IPS DF 4.7 (cell line): ENCODE measurements at regions not wholly inside any gene's neighbourhood (a gene's known extent, or its start where the extent isn't known, plus 50 kb on each side); places are given as distances from the start of the nearest gene placed in this dataset.
"Not testable (repeated sequence)": the region's sequence is repeated elsewhere in the genome, so short reads cannot be mapped to it uniquely, and the experiment has no call there.

Source experiments
- DNase-seq: peaks from one replicate; pipeline ENCODE4 v3.0.0-alpha.2; 2013; ENCODE audit warnings: low spot score; ENCODE audit errors: extremely low read depth

DNA sequence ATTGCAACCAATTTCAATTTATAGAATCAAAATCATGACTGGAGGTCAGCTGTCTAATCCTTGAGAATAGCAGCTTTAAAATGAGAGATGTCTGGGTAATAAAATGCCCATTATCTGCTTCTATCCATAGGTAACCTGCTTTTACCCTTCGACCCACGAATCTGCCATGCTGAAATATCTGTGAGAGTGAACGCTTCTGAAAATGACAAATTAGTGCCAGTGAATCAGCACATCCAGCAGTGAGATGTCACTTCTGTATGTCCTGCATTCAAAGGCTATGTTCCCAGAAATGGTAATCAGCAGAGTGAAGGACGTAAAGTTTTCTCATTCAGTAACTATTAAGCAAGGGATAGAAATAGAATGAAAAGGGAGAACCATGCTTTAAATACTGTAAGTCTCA lies 532.4 kb upstream of the ITGA1 start:
- DNase-seq: no peak

DNA sequence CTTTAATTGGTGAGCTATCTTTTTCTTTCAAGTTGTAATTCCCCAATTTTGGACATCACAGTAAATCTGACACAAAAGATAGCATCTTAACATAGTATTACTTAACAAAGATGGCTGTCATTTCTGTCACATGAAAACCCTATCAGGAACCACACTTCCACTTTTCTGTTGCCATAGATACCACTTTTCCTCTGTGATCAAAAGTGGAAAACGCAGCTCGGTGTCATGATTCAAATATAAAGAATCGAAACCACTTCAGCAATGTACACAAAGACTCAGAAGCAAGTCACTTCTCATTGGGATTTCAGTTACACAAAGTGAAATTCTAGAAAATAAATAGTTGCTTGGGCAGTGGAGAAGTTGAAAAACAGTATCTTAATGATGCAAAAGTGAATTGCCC lies 524.9 kb upstream of the ITGA1 start:
- no peak for DNase-seq

DNA sequence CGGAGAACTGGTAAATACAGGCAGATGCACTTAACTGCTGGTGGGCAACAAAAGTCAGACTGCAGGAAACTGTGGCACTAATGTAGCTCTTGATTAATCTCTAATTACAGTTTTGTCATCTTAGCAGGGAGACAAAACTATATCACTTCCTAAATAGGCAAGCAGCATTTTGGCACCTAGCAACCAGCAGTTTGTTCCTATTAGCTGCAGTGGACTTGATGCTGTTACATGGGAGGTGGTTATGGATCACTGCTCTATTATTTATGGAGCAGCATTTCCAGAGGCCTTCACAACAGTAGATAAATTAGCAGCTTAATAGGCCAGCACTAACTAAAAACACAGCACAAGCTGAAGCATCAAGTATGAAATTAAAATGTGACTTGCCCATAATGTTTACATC lies 518.3 kb upstream of the ITGA1 start:
- no peak for DNase-seq

- no peak for DNase-seq
Measured at GRCh38 chr5:52269859-52270258, 517.9 kb upstream of the ITGA1 start.

- no peak for DNase-seq
Measured at GRCh38 chr5:52275639-52276038, 512.1 kb upstream of the ITGA1 start.

- DNase-seq: no peak
Measured at GRCh38 chr5:52277101-52277500, 510.6 kb upstream of the ITGA1 start.

DNA sequence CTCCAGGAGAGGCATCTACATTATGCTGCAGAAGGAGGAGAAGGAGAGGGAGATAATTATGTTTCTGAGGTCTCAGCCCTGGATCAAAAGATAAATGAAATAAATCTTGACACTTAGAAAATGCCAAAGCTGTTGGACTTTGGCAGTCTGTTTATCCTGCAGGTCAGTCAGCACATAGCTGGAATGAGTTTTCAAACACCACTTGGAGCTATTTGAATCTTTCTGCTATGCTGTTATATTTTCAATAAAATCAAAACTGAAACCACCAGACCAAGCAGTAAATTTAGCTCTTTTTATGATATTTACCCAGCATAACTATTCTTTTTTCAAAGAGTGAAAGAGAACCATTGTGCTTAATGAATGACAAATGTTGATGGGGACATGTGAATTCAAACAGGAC lies 505.1 kb upstream of the ITGA1 start:
- no peak for DNase-seq

- no peak for DNase-seq
Measured at GRCh38 chr5:52283221-52283620, 504.5 kb upstream of the ITGA1 start.

DNA sequence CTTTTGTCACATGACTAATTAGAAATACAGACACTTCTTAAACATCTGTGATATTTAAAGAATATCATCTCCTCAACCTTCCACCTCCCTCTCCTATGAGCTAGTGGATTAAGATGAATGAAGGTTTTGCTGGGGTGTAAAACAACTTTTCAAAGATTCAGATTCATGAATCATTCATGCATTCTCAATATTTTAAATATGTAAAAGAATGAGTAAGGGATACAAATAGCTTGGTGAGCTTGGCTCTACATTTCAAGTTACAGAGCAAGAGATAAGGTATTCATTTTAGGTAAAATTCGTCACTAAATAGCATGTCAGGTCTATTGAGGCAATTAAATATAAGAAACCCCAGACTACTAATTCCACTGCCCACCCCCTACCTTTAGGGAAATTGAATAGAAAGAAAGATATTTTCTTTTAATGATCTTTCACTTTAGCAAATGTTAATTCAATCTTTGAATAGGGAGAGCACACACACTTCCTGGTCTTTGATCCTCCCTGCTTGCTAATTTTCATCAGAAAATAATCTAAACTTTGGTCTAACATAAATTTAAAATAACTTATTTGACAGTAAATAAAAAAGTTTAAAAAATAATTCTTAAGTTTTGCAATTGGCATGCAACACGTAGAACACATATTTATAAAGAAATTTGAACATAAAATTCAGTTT lies 486.9 kb upstream of the ITGA1 start:
- DNase-seq: no peak

DNA sequence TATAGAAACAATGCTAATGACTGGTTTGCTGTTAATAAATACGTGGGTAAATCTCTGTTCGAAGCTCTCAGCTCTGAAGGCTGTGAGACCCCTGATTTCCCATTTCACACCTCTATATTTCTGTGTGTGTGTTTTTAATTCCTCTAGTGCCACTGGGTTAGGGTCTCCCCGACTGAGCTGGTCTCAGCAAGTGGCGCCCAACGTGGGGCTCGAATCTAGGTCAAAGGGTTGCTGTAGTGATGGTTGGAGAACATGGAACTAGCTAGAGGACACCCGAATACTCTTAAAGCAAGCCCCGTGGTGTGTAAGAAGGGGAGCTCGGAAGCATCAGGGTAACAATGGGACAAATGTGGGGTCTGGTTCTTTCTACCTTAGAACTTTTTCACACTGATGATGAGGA lies 482.9 kb upstream of the ITGA1 start:
- not testable (repeated sequence) for DNase-seq

DNA sequence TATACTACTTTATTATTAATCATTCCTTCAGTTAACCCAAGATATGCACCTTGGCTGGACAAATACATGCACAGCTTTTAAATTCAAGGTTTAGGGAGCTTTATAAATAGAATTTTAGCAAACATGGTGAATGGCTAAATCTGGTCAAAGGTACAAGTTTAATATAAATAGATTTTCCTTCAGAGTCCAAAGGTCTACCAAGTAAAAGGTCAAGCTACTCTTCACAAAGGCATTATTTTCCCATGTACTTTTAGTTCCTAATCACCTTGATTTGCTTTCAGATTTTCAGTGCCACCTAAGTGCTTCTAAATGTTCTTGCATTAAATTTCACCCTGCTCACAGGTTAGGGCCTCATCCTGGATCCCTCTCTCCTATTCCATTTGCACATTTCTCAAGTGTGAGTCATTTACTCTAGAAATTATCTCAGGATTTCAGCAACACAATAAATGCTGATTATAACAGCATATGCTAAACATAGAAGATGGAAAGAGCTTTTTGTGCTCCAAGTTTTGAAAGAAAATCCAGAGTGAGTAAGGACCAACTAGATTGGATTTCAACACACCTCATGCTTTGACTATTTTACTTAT lies 459.4 kb upstream of the ITGA1 start:
- no peak for DNase-seq

DNA sequence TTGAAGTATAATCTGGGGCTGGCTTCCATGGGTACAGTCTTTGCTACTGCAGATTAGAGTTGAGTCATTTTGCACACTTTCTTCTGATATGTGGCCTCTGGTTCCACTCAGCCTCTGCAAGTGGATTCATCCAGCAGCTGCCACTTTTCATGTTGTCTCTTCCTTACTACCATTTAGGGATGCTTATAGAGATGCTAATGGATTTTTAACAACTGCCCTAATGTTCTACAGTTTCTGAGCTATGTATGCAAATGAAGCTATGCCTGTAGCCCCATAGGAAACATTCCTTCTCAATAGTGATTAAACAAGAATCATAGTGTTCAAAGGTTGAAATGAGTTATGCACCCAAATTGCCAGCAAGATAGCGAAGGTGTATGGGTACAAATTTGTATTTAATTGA lies 456.0 kb upstream of the ITGA1 start:
- no peak for DNase-seq

GRCh38 chr5:52334367-52334766 lies 453.3 kb upstream of the ITGA1 start:
- no peak for DNase-seq

- no peak for DNase-seq
Measured at GRCh38 chr5:52339285-52339684, 448.4 kb upstream of the ITGA1 start.

- DNase-seq: no peak
Measured at GRCh38 chr5:52342361-52342760, 445.4 kb upstream of the ITGA1 start.

- no peak for DNase-seq
Measured at GRCh38 chr5:52356311-52356918, 431.3 kb upstream of the ITGA1 start.

DNA sequence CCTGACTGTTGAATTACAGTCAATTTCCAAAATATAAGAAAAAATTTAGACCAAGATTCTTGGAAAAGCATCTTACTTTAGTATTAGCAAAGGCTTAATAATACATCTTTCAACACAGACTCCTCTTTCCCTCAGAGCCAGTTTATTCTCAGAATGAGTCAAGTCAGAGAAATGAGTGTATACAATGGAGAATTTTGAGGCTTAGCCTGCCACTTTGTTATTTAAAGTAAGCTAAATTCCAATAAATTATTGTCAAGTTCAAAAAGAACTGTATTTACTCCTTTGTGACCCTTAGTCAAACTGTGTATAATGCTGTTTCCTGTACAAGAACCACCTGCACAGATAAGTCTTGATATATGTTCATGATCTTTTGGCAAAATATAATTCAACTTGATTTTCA lies 428.5 kb upstream of the ITGA1 start:
- DNase-seq: no peak

DNA sequence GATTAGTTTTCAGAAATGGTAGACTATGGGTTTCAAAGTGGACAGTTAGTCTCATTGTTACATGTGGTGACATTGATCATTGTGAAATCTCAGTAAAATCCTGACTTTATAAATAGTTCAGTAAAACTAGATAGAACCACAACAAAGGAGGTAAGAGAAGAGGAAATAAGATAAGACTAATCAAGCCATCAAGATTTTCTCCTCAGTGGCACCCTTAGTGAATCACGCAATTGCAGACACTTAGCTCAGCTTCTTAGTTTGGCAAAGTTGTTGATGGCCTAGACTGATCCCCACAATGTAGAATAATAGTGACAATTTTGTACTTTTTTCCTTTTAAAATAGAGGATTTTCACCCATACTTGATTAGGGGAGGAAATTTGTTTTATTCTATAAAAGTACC lies 426.7 kb upstream of the ITGA1 start:
- no peak for DNase-seq

- DNase-seq: no peak
Measured at GRCh38 chr5:52374286-52374685, 413.4 kb upstream of the ITGA1 start.

DNA sequence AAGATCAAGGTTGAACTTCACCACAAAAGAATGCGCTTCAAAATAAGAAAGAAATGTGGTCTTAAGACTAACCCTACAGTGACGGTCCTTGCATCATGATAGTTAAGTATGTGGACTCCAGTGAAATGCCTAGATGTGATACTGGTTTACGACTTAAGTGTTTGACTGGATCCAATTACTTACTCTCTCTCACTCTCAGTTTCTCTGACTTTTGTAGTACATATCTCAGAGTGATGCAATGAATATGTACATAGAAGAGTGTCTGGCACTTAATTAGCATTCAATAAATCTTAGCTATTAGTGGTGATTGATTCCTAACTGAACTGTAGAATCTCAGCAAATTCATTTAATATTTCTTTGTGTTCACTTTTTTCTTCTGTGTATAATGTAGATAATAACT lies 411.7 kb upstream of the ITGA1 start:
- DNase-seq: no peak

DNA sequence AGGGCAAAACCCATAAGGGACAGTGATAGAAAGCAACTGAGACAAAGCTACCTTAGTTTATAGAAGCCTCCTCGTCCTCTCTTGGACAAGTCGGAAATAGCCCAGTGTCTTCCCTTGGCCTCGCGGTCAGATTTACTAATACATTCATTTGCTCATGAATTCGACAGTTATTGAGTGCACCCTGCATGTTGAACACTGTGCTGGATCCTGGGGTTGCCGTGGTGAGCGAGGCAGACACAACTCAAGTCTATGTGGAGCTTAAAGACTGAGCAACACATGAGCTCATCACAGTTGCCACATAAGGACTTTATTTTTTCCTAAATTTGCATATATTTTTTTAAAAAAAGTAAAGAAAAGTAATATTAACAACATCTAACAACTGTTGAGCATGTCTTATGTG lies 411.1 kb upstream of the ITGA1 start:
- no peak for DNase-seq

DNA sequence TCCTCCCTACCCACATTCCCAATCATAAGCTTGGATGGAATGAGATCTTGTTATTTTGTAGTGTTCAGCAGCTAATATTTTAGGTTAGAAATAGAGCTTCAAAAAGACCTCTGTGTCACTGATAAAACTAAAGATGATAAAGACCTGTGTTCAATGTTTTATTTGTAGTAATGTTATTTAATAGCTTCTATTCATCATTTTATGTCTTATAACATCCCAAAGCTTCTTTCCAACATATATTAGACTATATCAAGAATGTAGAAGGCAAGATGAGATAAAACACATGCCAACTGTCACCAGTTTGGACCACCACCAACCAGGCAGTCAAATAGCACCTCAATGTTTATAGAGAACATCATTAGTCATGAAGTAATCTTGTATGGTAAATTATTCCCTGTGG lies 409.5 kb upstream of the ITGA1 start:
- no peak for DNase-seq

DNA sequence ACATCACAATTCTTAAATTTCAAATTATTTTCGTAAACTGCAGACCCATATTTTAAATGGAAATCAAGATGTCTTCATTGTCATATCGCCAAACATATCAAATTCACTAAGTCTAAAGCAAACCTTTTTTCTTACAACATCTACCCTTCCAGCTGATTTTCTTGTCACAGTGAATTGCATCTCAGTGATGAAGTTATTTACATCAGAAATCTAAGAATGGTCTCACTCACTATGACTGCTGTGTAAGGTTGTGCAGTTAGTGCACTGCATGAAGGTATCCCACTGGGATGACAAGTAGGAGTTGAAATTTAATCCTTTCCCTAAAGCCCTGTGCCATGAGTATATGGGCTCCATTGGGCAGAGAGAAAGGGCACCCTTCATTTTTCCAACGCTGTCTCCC lies 399.4 kb upstream of the ITGA1 start:
- no peak for DNase-seq
